ENCODE measurements at regions not wholly inside any gene's neighbourhood (a gene's known extent, or its start where the extent isn't known, plus 50 kb on each side); places are given as distances from the start of the nearest gene placed in this dataset.

DNA sequence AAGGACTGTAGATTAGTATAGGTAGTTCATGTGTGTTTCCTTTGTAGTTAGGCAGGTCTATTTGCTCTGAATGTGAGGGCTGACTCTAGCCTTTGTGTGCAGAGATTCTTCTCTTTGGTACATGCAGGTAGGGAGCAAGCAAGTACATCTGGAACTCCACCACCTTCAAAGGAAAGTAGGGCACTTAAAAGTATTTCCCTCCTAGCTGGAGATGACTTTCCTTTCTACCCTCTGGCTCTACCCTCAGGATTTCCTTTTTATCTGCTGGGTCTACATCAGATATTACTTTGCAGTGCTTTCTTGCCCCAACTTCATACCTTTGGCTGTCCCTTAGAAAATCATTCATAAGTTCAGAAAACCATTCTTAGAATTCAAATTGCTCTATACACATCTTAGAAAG is 91.7 kb upstream of the HIVEP3 start:
- Mint-ChIP-seq H3K4me1 (peaks cover 45% of the 10 kb centered on the region), H3K9me3 (no peaks in the 10 kb centered on the region), H3K4me3 (no peak overlapping the region), H3K27me3 (no peaks in the 10 kb centered on the region), H3K36me3 (ENCODE audit: low read depth) (no peaks in the 10 kb centered on the region), H3K27ac (no peak overlapping the region)
- no peak for ATAC-seq (replicated peaks)

DNA sequence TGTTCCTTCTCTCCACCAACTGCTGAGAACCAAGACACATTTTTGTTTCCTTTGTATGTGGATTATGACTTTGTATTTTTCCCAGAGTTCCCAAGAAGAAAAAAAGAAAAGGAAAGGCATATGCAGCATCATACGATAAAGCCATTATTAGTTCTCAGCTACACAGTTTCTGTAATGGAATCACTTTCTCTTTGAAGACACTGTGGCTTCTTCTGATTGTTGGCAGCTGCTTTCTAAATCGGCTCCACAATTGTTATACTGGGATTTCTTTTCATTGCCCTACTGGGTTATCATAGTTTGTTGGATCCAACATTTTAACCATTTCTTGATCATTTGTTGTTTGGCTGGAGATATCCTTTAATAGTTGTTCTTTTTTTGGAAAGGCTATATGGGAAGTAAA is 89.5 kb upstream of the HIVEP3 start:
- H3K4me1 Mint-ChIP-seq, result peaks cover 27% of the 10 kb centered on the region
- H3K27ac Mint-ChIP-seq, result no peak overlapping the region
- no peak overlapping the region for H3K4me3 Mint-ChIP-seq
- ATAC-seq (replicated peaks), result no peak
- no peaks in the 10 kb centered on the region for H3K27me3 Mint-ChIP-seq
- no peaks in the 10 kb centered on the region for H3K9me3 Mint-ChIP-seq
- H3K36me3 Mint-ChIP-seq (ENCODE audit: low read depth), result no peaks in the 10 kb centered on the region

DNA sequence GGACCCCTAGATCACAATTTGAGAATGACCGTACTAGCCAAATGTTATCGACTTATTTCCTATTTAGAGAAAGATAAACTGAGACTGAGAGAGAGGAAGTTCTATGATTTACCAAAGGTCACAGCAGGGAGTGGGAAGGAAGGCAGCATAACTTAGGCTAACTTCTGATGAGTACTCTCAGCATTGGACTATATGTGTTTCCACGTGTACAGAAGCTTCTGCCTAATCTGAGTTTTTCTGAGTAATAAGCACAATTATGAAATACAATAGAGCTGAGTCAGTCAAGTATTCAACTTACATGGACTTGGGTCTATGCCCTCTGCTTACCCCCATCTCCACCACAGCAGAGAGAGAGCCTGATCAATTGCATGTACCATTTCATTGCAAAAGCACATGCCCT is 88.1 kb upstream of the HIVEP3 start:
- Mint-ChIP-seq H3K4me3 (no peak overlapping the region), H3K27me3 (no peaks in the 10 kb centered on the region), H3K36me3 (ENCODE audit: low read depth) (no peaks in the 10 kb centered on the region), H3K27ac (no peak overlapping the region), H3K9me3 (no peaks in the 10 kb centered on the region), H3K4me1 (peaks cover 23% of the 10 kb centered on the region)
- ATAC-seq (replicated peaks), result no peak

DNA sequence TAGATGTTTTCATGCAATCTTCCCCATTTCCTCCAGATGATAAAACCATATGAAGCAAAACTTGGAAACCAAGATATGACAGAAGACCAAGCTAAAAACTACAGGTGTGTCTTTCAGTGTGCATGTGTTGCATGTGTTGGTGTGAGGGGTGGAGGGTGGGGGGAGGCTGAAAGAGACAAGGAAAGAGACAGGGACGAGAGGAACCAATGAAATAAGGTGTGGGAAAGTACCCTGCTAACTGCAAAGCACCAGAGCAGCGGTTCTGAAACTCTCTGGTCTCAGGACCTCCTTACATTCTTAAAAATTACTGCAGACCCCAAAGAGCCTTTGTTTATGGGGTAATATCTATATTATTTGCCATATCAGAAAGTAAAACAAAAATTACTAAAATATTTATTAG is 87.4 kb upstream of the HIVEP3 start:
- no peak overlapping the region for H3K27ac Mint-ChIP-seq
- no peak for ATAC-seq (replicated peaks)
- no peaks in the 10 kb centered on the region for H3K9me3 Mint-ChIP-seq
- H3K36me3 Mint-ChIP-seq (ENCODE audit: low read depth), result no peaks in the 10 kb centered on the region
- no peaks in the 10 kb centered on the region for H3K27me3 Mint-ChIP-seq
- H3K4me1 Mint-ChIP-seq, result peaks cover 23% of the 10 kb centered on the region
- no peak overlapping the region for H3K4me3 Mint-ChIP-seq

DNA sequence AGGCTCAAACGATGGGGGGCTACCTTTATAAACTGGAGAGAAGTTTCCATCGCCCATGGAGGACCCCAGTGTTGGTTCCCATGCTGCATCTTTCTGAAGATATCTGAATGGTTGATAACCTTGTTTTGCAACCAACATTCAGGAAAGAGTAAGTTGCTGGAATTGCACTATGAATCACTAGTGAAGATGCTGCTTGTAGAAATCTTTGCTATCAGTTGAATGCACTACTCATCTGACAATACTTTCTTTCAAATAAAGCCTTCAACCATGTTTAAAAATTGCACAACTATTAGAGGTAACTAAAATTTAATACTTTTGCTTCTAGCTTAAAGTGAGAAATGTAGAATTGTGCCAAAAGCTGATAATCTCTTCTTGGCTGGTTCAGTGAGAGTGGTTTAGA is 86.8 kb upstream of the HIVEP3 start:
- Mint-ChIP-seq H3K4me3 (no peak overlapping the region), H3K27me3 (no peaks in the 10 kb centered on the region), H3K4me1 (peaks cover 23% of the 10 kb centered on the region), H3K27ac (no peak overlapping the region), H3K36me3 (ENCODE audit: low read depth) (no peaks in the 10 kb centered on the region), H3K9me3 (no peaks in the 10 kb centered on the region)
- no peak for ATAC-seq (replicated peaks)

DNA sequence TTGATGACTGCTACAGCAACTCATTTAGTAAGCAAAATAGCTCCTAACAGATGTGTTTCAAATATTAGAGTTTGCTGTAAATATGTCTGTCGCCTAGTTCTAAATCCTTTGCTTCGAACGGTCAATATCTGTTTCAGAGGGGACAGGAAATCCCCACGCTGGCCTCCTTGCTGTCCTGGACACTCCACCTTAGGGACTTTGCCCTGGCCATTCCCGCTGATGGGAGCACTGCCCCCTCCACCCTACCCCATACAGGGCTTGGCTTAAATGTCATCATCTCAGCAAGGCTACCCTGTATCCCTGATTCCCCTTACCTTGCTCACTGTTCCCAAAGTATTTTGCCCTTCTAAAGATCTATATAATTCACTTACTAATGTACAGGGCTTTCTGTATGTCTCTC is 86.1 kb upstream of the HIVEP3 start:
- Mint-ChIP-seq H3K36me3 (ENCODE audit: low read depth) (no peaks in the 10 kb centered on the region), H3K27me3 (no peaks in the 10 kb centered on the region), H3K4me3 (no peak overlapping the region), H3K9me3 (no peaks in the 10 kb centered on the region), H3K4me1 (peaks cover 17% of the 10 kb centered on the region), H3K27ac (no peak overlapping the region)
- no peak for ATAC-seq (replicated peaks)

DNA sequence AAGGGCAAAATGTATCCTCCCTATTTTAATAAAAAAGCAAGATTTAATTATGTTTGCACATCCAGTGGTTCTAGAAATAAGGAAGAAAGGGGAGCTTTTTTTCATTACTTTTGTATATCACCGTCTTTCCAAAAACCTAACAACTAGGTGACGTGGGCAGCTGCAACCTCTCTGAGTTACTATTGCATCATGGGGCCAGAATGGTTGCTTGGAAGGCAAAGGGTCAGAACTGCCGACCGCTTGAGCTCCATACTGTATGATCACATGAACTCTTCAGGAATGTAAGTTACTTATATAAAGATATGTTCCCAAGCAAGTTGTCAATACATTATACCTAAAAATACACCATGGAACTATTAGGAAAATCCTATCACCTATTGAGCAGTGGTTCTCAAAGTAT is 85.6 kb upstream of the HIVEP3 start:
- no peaks in the 10 kb centered on the region for H3K27me3 Mint-ChIP-seq
- H3K9me3 Mint-ChIP-seq, result no peaks in the 10 kb centered on the region
- no peak overlapping the region for H3K27ac Mint-ChIP-seq
- H3K36me3 Mint-ChIP-seq (ENCODE audit: low read depth), result no peaks in the 10 kb centered on the region
- no peak for ATAC-seq (replicated peaks)
- H3K4me3 Mint-ChIP-seq, result no peak overlapping the region
- peaks cover 12% of the 10 kb centered on the region for H3K4me1 Mint-ChIP-seq

DNA sequence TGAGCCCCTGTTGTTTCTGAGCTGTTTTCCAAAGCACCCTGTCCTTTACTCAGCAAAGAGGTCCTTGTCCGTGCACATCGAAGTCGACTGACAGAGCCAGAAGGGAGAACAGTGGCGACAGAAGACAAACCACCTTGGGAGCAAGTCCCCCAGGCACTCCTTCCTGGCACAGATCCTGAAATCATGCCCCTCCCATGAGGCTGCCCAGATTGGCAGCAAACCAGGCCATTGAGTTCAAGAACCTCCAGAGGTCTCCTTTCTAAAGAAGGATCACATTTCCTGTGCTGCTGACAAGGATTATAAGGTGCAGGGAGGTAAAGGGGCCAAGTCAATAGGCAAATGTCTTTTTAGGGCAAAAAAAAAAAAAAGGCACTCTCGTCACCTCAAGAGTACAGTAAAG is 84.7 kb upstream of the HIVEP3 start:
- Mint-ChIP-seq H3K4me3 (no peak overlapping the region), H3K36me3 (ENCODE audit: low read depth) (no peaks in the 10 kb centered on the region), H3K9me3 (no peaks in the 10 kb centered on the region), H3K27me3 (no peaks in the 10 kb centered on the region), H3K4me1 (peaks cover 9% of the 10 kb centered on the region), H3K27ac (no peak overlapping the region)
- ATAC-seq (replicated peaks), result no peak

DNA sequence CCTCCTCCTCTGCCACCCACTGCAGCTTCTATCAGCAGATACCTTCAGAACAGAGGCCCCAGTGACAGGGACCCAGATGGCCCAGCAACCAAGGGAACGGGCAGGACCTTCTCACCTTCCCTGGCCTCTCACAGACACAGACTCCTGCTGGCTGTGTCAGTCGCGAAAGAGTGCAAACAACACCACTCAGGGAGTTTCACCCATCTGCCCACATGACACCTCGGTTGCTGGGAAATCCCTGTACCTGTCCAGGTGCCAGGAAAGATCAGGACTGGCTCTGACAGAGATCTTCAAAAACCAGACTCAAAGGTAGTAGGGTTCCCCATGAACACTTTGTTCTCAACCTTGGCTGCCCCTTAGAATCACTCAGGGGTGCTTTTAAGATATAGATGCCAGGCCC is 83.5 kb upstream of the HIVEP3 start:
- Mint-ChIP-seq H3K9me3 (no peaks in the 10 kb centered on the region), H3K36me3 (ENCODE audit: low read depth) (no peaks in the 10 kb centered on the region)
- ATAC-seq (replicated peaks), result peak; percentile 26

DNA sequence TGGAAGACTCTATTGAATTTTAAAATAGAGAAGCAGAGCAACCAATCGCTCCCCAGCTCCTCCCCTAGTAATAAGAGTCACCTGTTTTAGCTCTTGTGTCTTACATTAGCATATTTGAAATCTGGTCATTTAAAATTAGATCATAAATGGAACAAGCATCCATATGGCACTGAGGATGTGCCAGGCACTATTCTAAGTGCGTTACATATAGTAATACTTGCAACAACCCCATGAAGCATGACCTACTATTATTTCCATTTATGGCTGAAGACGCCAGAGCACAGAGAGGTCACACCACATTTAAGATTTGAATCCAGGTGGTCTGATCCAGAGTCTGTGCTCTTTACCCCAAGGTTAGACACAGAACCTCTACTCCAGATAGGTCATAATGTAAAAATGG is 82.0 kb upstream of the HIVEP3 start:
- no peaks in the 10 kb centered on the region for H3K36me3 Mint-ChIP-seq (ENCODE audit: low read depth)
- no peaks in the 10 kb centered on the region for H3K27me3 Mint-ChIP-seq
- peaks cover 6% of the 10 kb centered on the region for H3K4me1 Mint-ChIP-seq
- no peak overlapping the region for H3K4me3 Mint-ChIP-seq
- peak overlapping the region; percentile 16 for H3K27ac Mint-ChIP-seq
- no peaks in the 10 kb centered on the region for H3K9me3 Mint-ChIP-seq
- ATAC-seq (replicated peaks), result no peak

More for the DNA sequence above, 83.5 kb upstream of the HIVEP3 start:
- H3K4me3 Mint-ChIP-seq, result no peak overlapping the region
- H3K27ac Mint-ChIP-seq, result no peak overlapping the region
- peaks cover 8% of the 10 kb centered on the region for H3K4me1 Mint-ChIP-seq
- H3K27me3 Mint-ChIP-seq, result no peaks in the 10 kb centered on the region

DNA sequence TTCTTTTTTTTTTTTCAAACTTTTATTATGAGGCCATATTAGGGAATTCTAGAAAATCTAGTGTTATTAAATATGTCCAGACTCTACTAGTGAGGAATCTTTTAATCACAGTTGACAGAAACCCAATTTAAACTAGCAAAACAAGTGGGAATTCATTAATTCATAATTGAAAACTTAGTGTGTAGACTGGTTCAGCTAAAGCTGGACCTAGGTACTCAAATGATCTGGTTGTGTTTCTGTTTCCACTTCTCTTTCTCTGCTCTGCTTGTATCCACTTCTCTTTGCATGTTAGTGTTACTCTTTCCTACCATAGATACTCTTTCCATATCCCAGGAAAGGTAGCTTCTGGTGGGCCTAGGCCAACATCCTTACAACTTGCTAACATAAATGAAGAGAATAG is 81.2 kb upstream of the HIVEP3 start:
- no peak overlapping the region for H3K4me3 Mint-ChIP-seq
- no peak for ATAC-seq (replicated peaks)
- H3K36me3 Mint-ChIP-seq (ENCODE audit: low read depth), result no peaks in the 10 kb centered on the region
- no peaks in the 10 kb centered on the region for H3K27me3 Mint-ChIP-seq
- no peak overlapping the region for H3K27ac Mint-ChIP-seq
- H3K4me1 Mint-ChIP-seq, result peaks cover 12% of the 10 kb centered on the region
- H3K9me3 Mint-ChIP-seq, result peaks cover 2% of the 10 kb centered on the region

DNA sequence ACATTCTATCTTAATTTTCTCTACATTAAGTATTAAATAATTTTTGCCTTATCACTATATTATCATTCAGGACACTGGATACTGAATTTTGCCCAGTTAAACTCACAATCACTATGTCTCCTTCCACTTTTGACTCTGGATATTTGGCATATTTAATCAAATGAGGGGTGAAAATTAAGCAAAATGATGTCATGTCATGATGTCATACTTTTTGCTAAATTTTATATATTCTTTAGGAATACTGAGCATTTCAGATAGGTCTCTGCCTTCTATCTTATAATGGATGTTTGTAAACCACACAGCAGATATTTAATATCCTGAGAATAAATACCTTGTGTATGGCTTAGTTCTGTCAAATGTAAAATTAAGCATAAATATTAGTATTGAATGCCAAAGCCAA is 79.5 kb upstream of the HIVEP3 start:
- ATAC-seq (replicated peaks), result no peak
- Mint-ChIP-seq H3K27me3 (no peaks in the 10 kb centered on the region), H3K27ac (no peak overlapping the region), H3K9me3 (peaks cover 9% of the 10 kb centered on the region), H3K4me3 (no peak overlapping the region), H3K36me3 (ENCODE audit: low read depth) (peaks cover 7% of the 10 kb centered on the region), H3K4me1 (peaks cover 20% of the 10 kb centered on the region)

DNA sequence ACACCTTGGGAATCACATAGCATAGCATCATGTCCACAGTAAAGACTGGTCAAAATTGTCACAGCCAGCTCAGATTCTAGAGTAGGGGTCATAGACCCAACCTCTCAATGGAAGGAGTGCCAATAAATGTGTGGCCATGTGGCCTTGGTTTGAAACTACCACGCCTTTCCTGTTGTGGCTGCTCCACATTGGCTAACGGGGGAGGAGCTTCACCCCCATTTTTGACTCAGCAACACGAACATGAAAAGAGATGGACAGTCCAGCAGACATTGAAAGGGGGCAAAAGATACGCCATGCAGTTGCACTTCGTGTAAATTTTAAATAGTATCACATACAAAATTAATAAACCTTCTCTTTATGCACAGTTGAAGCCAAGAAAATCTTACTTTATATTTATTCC is 78.4 kb upstream of the HIVEP3 start:
- H3K27ac Mint-ChIP-seq, result no peak overlapping the region
- no peak overlapping the region for H3K4me3 Mint-ChIP-seq
- H3K4me1 Mint-ChIP-seq, result peaks cover 20% of the 10 kb centered on the region
- H3K9me3 Mint-ChIP-seq, result peaks cover 9% of the 10 kb centered on the region
- H3K27me3 Mint-ChIP-seq, result no peaks in the 10 kb centered on the region
- ATAC-seq (replicated peaks), result no peak
- H3K36me3 Mint-ChIP-seq (ENCODE audit: low read depth), result peaks cover 7% of the 10 kb centered on the region

DNA sequence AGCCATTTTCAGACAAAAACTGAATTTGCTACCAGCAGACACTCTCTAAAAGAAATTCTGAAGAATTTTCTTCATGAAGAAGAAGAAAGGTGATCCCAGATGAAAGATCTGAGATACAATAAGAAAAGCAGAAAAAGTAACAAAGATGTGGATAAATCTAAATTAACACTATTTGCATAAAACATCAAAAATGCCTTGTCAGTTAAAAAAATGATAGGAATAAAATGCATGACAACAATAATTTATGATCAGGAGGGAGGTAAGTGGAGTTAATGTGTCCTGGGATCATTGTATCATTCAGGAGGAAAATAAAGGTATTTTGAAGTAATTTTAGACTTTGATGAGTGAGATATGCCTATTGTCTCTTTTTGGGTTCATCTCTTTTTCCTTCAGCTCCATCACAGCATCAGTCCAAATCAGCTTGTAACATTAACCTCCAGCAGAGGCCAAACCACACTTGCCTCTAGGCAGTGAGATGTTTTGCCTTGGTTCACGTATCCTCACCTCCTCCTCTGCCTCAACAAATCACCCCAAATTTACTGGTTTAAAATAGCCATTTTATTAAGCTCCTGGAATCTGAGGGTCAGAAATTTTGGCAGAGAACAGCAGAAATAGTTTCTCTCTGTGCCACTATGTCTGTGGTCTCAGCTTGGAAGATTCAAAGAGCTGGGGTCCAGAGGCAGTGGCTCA is 76.9 kb upstream of the HIVEP3 start:
- Mint-ChIP-seq H3K4me1 (peaks cover 20% of the 10 kb centered on the region), H3K27ac (peak overlapping the region; percentile 88), H3K27me3 (no peaks in the 10 kb centered on the region), H3K36me3 (ENCODE audit: low read depth) (peaks cover 7% of the 10 kb centered on the region), H3K9me3 (peaks cover 9% of the 10 kb centered on the region), H3K4me3 (peak overlapping the region; percentile 62)
- no peak for ATAC-seq (replicated peaks)

DNA sequence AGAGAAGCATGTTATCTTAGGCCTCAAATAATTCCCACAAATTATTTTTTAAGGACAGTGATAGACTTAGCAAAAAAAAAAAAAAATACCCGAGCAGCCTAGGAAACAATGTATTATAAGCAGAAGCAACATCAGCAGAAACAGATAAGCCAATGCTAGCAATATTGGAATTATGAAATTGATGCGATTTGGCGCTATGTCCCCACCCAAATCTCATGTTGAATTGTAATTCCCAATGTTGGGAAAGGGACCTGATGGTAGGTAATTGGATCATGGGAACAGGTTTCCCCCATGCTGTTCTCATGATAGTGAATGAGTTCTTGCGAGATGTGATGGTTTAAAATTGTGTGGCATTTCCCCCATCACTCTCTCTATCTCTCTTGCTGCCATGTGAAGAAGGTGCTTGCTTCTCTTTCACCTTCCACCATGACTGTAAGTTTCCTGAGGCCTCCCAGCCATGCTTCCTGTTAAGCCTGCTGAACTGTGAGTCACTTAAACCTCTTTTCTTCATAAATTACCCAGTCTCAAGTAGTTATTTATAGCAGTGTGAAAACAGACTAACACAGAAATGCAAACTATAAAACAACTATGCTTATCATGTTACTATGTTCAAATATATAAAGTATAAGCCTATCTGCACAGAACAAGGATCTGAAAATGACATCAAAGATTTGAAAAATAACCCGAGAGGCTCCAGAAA is 75.6 kb upstream of the HIVEP3 start:
- Mint-ChIP-seq H3K36me3 (ENCODE audit: low read depth) (peaks cover 7% of the 10 kb centered on the region), H3K4me1 (peaks cover 20% of the 10 kb centered on the region)

More for the DNA sequence above, 75.6 kb upstream of the HIVEP3 start:
- ATAC-seq (replicated peaks), result peak; percentile 74
- Mint-ChIP-seq H3K4me3 (peak overlapping the region; percentile 62), H3K9me3 (peaks cover 9% of the 10 kb centered on the region), H3K27ac (peak overlapping the region; percentile 88), H3K27me3 (no peaks in the 10 kb centered on the region)

All from activated T-helper 17 cell treated with anti-CD3 and anti-CD28 coated beads, Interleukin-2, amount 50 U/mL, for 72 hours (primary cell).